ENCODE measurements at regions not wholly inside any gene's neighbourhood (a gene's known extent, or its start where the extent isn't known, plus 50 kb on each side); places are given as distances from the start of the nearest gene placed in this dataset.
"Not testable (repeated sequence)": the region's sequence is repeated elsewhere in the genome, so short reads cannot be mapped to it uniquely, and the experiment has no call there.

- H3K9me3 ChIP-seq = no peaks in the 10 kb centered on the region
- 77 to 81% methylated on average over 5 of the region's 5 CpGs for WGBS, 2 donors
- H3K27me3 ChIP-seq = no peaks in the 10 kb centered on the region
- TF ChIP-seq POLR2A (IDR thresholded peaks at IDR 0.05) = no peak
- TF ChIP-seq CTCF (IDR thresholded peaks at IDR 0.05) = no peak
- no peaks in the 10 kb centered on the region for H3K36me3 ChIP-seq
- no peak overlapping the region for H3K27ac ChIP-seq
- H3K4me1 ChIP-seq = no peaks in the 10 kb centered on the region
- no peak overlapping the region for H3K4me3 ChIP-seq
- no peak for DNase-seq
- intact Hi-C loops (cut with DNase I) = no loop called here
Measured at GRCh38 chr10:10734356-10735064, 283.2 kb upstream of the CELF2 start.

GRCh38 chr10:10745291-10745690 lies 272.4 kb upstream of the CELF2 start:
- 80% methylated on average over 6 of the region's 6 CpGs for WGBS, 2 donors
- H3K27me3 ChIP-seq = no peaks in the 10 kb centered on the region
- TF ChIP-seq POLR2A (IDR thresholded peaks at IDR 0.05) = no peak
- no peak for TF ChIP-seq CTCF (IDR thresholded peaks at IDR 0.05)
- no peaks in the 10 kb centered on the region for H3K36me3 ChIP-seq
- H3K4me3 ChIP-seq = no peak overlapping the region
- DNase-seq = no peak
- peaks cover 0 to 10% (median 0%) of the 10 kb centered on the region in 3 donors for H3K9me3 ChIP-seq
- H3K27ac ChIP-seq = no peak overlapping the region
- H3K4me1 ChIP-seq = no peaks in the 10 kb centered on the region
- intact Hi-C loops (cut with DNase I) = no loop called here

- no peaks in the 10 kb centered on the region for H3K36me3 ChIP-seq
- WGBS, 2 donors = 91 to 96% methylated on average over 9 of the region's 9 CpGs
- TF ChIP-seq CTCF (IDR thresholded peaks at IDR 0.05) = no peak
- TF ChIP-seq POLR2A (IDR thresholded peaks at IDR 0.05) = no peak
- H3K27me3 ChIP-seq = no peaks in the 10 kb centered on the region
- no peaks in the 10 kb centered on the region for H3K4me1 ChIP-seq
- DNase-seq = no peak
- intact Hi-C loops (cut with DNase I) = no loop called here
- no peaks in the 10 kb centered on the region for H3K9me3 ChIP-seq
- no peak overlapping the region for H3K27ac ChIP-seq
- no peak overlapping the region for H3K4me3 ChIP-seq
Measured at GRCh38 chr10:10755490-10755889, 262.2 kb upstream of the CELF2 start.

GRCh38 chr10:10758306-10758705 lies 259.4 kb upstream of the CELF2 start:
- Histone ChIP-seq H3K4me3 (no peak overlapping the region), H3K36me3 (no peaks in the 10 kb centered on the region), H3K4me1 (no peaks in the 10 kb centered on the region), H3K27ac (no peak overlapping the region), H3K9me3 (no peaks in the 10 kb centered on the region), H3K27me3 (no peaks in the 10 kb centered on the region)
- no peak for DNase-seq
- intact Hi-C loops (cut with DNase I) = no loop called here
- TF ChIP-seq POLR2A (IDR thresholded peaks at IDR 0.05) (no peak), CTCF (IDR thresholded peaks at IDR 0.05) (no peak)
- WGBS, 2 donors = 49 to 77% methylated on average over 4 of the region's 4 CpGs

GRCh38 chr10:10759806-10760205 lies 257.9 kb upstream of the CELF2 start:
- H3K4me1 ChIP-seq; H3K36me3 ChIP-seq; H3K27ac ChIP-seq; DNase-seq; intact Hi-C loops (cut with DNase I); H3K4me3 ChIP-seq; H3K27me3 ChIP-seq; H3K9me3 ChIP-seq: not testable (repeated sequence)
- 47 to 66% methylated on average over 7 of the region's 7 CpGs for WGBS, 2 donors

GRCh38 chr10:10765017-10765416 lies 252.7 kb upstream of the CELF2 start:
- Histone ChIP-seq H3K36me3 (no peaks in the 10 kb centered on the region), H3K27ac (no peak overlapping the region), H3K4me3 (no peak overlapping the region), H3K9me3 (no peaks in the 10 kb centered on the region), H3K4me1 (no peaks in the 10 kb centered on the region), H3K27me3 (no peaks in the 10 kb centered on the region)
- TF ChIP-seq CTCF (IDR thresholded peaks at IDR 0.05) (no peak), POLR2A (IDR thresholded peaks at IDR 0.05) (no peak)
- 85 to 89% methylated on average over 5 to 7 of the region's 7 CpGs for WGBS, 2 donors
- intact Hi-C loops (cut with DNase I) = no loop called here
- DNase-seq = no peak

Data from esophagus squamous epithelium (tissue), 5 donors.